CD8-positive, alpha-beta memory T cell (primary cell): ENCODE measurements at regions not wholly inside any gene's neighbourhood (a gene's known extent, or its start where the extent isn't known, plus 50 kb on each side); places are given as distances from the start of the nearest gene placed in this dataset.

Experiments used
- CTCF ChIA-PET: fragments of 350-600 bp; sonication (Branson Sonifier 250); formaldehyde crosslinking; loops from one replicate; lab custom pipeline; 2021; ENCODE audit warnings: antibody characterized with exemption; lab: Charles Lee
- POLR2A ChIA-PET: fragments of 350-600 bp; sonication (Branson Sonifier 250); formaldehyde crosslinking; loops from one replicate; lab custom pipeline; 2021; ENCODE audit warnings: antibody characterized with exemption; lab: Charles Lee
- DNase-seq, 5 donors: peaks; one replicate each; pipeline versions ENCODE4 v3.0.0 to v3.0.0-alpha.2; 2020 to 2022; ENCODE audit warnings: mixed read lengths in 1 of 5
- H3K27ac ChIP-seq: one replicate; pipeline ENCODE4 v1.7.0; 2013; ENCODE audit warnings: low read depth, mild to moderate bottlenecking, low read length, moderate library complexity
- H3K27me3 ChIP-seq: 2 replicates; pipeline ENCODE4 v1.7.0; 2013; ENCODE audit warnings: low read length, mild to moderate bottlenecking; ENCODE audit not compliant: insufficient read depth, poor library complexity, severe bottlenecking
- H3K36me3 ChIP-seq: 2 replicates; pipeline ENCODE4 v1.7.0; 2013; ENCODE audit warnings: mild to moderate bottlenecking, low read length, moderate library complexity; ENCODE audit not compliant: insufficient read depth
- H3K4me1 ChIP-seq: 2 replicates; pipeline ENCODE4 v1.7.0; 2013; ENCODE audit warnings: mild to moderate bottlenecking, low read length, moderate library complexity; ENCODE audit not compliant: insufficient read depth
- H3K4me3 ChIP-seq: 2 replicates; pipeline ENCODE4 v1.7.0; 2013; ENCODE audit warnings: mild to moderate bottlenecking, low read length
- H3K9me3 ChIP-seq: 2 replicates; pipeline ENCODE4 v1.7.0; 2013; ENCODE audit warnings: mild to moderate bottlenecking, low read length
- H3K27ac Mint-ChIP-seq, 8 donors: one replicate each; pipeline ENCODE4 v1.8.0; 2020 to 2021; ENCODE audit warnings: mixed read lengths in 8 of 8, mild to moderate bottlenecking in 6 of 8, inconsistent platforms in 3 of 8, moderate library complexity in 3 of 8
- H3K27me3 Mint-ChIP-seq, 2 donors: one replicate each; pipeline ENCODE4 v1.8.0; 2020 to 2021; ENCODE audit warnings: mixed read lengths in 2 of 2, mild to moderate bottlenecking in 1 of 2, moderate library complexity in 1 of 2
- H3K36me3 Mint-ChIP-seq, 3 donors: one replicate each; pipeline ENCODE4 v1.8.0; 2020 to 2021; ENCODE audit warnings: mixed read lengths in 3 of 3, inconsistent platforms in 1 of 3, mild to moderate bottlenecking in 1 of 3
- H3K4me1 Mint-ChIP-seq, 3 donors: one replicate each; pipeline ENCODE4 v1.8.0; 2020 to 2021; ENCODE audit warnings: mixed read lengths in 3 of 3, inconsistent platforms in 1 of 3, mild to moderate bottlenecking in 1 of 3
- H3K4me3 Mint-ChIP-seq, 7 donors: one replicate each; pipeline ENCODE4 v1.8.0; 2020 to 2021; ENCODE audit warnings: mixed read lengths in 7 of 7, mild to moderate bottlenecking in 6 of 7, moderate library complexity in 4 of 7, inconsistent platforms in 2 of 7
- H3K9me3 Mint-ChIP-seq, 5 donors: one replicate each; pipeline ENCODE4 v1.8.0; 2020 to 2022; ENCODE audit warnings: mixed read lengths in 5 of 5, mild to moderate bottlenecking in 3 of 5, moderate library complexity in 2 of 5, inconsistent platforms in 1 of 5

GRCh38 chr4:85106166-85106565, 139.7 kb upstream of the WDFY3 start:
- CTCF ChIA-PET = no interaction called here

GRCh38 chr4:85106805-85107336, 140.4 kb upstream of the WDFY3 start:
- Histone ChIP-seq H3K27me3 (no peaks in the 10 kb centered on the region), H3K4me1 (no peaks in the 10 kb centered on the region), H3K36me3 (no peaks in the 10 kb centered on the region), H3K27ac (no peak overlapping the region), H3K4me3 (no peak overlapping the region), H3K9me3 (no peaks in the 10 kb centered on the region)
- no peaks in the 10 kb centered on the region for H3K36me3 Mint-ChIP-seq
- peaks cover 0 to 7% (median 0%) of the 10 kb centered on the region in 5 donors for H3K9me3 Mint-ChIP-seq
- no peak for DNase-seq
- CTCF ChIA-PET = no interaction called here
- no peaks in the 10 kb centered on the region for H3K4me1 Mint-ChIP-seq
- H3K4me3 Mint-ChIP-seq = no peak overlapping the region
- no peaks in the 10 kb centered on the region for H3K27me3 Mint-ChIP-seq
- POLR2A ChIA-PET = interaction anchor here (0.6 kb wide), 1 partner anchor 1116 kb away, joined by 3 read pairs; no protein-coding TSS in a partner anchor
- H3K27ac Mint-ChIP-seq = no peak overlapping the region

More at GRCh38 chr4:85106166-85106565, 139.7 kb upstream of the WDFY3 start:
- DNase-seq = no peak
- POLR2A ChIA-PET = interaction anchor here (0.6 kb wide), 1 partner anchor 1116 kb away, joined by 3 read pairs; no protein-coding TSS in a partner anchor
- Histone ChIP-seq H3K27me3 (no peaks in the 10 kb centered on the region), H3K4me3 (no peak overlapping the region), H3K4me1 (no peaks in the 10 kb centered on the region), H3K36me3 (no peaks in the 10 kb centered on the region), H3K9me3 (no peaks in the 10 kb centered on the region), H3K27ac (no peak overlapping the region)
- H3K4me3 Mint-ChIP-seq = no peak overlapping the region
- H3K27ac Mint-ChIP-seq = no peak overlapping the region
- H3K27me3 Mint-ChIP-seq = no peaks in the 10 kb centered on the region
- H3K36me3 Mint-ChIP-seq = no peaks in the 10 kb centered on the region
- peaks cover 0 to 8% (median 0%) of the 10 kb centered on the region in 5 donors for H3K9me3 Mint-ChIP-seq
- H3K4me1 Mint-ChIP-seq = no peaks in the 10 kb centered on the region

- no peak for DNase-seq
- no peaks in the 10 kb centered on the region for H3K4me1 ChIP-seq
- no peaks in the 10 kb centered on the region for H3K4me1 Mint-ChIP-seq
- H3K27ac ChIP-seq = no peak overlapping the region
- peaks cover 0 to 7% (median 0%) of the 10 kb centered on the region in 5 donors for H3K9me3 Mint-ChIP-seq
- H3K4me3 Mint-ChIP-seq = no peak overlapping the region
- H3K27me3 ChIP-seq = no peaks in the 10 kb centered on the region
- CTCF ChIA-PET = no interaction called here
- no peaks in the 10 kb centered on the region for H3K27me3 Mint-ChIP-seq
- H3K4me3 ChIP-seq = no peak overlapping the region
- POLR2A ChIA-PET = no interaction called here
- no peak overlapping the region for H3K27ac Mint-ChIP-seq
- no peaks in the 10 kb centered on the region for H3K36me3 Mint-ChIP-seq
- H3K9me3 ChIP-seq = no peaks in the 10 kb centered on the region
- no peaks in the 10 kb centered on the region for H3K36me3 ChIP-seq
These were observed 141.1 kb upstream of the WDFY3 start for GRCh38 chr4:85107553-85107952.

GRCh38 chr4:85113706-85114105, 147.2 kb upstream of the WDFY3 start:
- CTCF ChIA-PET = no interaction called here
- H3K4me1 Mint-ChIP-seq = no peaks in the 10 kb centered on the region
- Histone ChIP-seq H3K4me3 (no peak overlapping the region), H3K27me3 (no peaks in the 10 kb centered on the region), H3K27ac (no peak overlapping the region), H3K4me1 (no peaks in the 10 kb centered on the region), H3K36me3 (no peaks in the 10 kb centered on the region), H3K9me3 (no peaks in the 10 kb centered on the region)
- no peak overlapping the region for H3K27ac Mint-ChIP-seq
- peaks cover 0 to 9% (median 5%) of the 10 kb centered on the region in 5 donors for H3K9me3 Mint-ChIP-seq
- no peak overlapping the region for H3K4me3 Mint-ChIP-seq
- H3K36me3 Mint-ChIP-seq = no peaks in the 10 kb centered on the region
- POLR2A ChIA-PET = no interaction called here
- DNase-seq = no peak
- H3K27me3 Mint-ChIP-seq = no peaks in the 10 kb centered on the region

- Mint-ChIP-seq H3K36me3 (no peaks in the 10 kb centered on the region), H3K9me3 (peaks cover 0 to 9% (median 5%) of the 10 kb centered on the region in 5 donors), H3K4me1 (no peaks in the 10 kb centered on the region), H3K27me3 (no peaks in the 10 kb centered on the region), H3K4me3 (no peak overlapping the region), H3K27ac (no peak overlapping the region)
- POLR2A ChIA-PET = no interaction called here
- H3K27me3 ChIP-seq = no peaks in the 10 kb centered on the region
- H3K36me3 ChIP-seq = no peaks in the 10 kb centered on the region
- CTCF ChIA-PET = no interaction called here
- no peak for DNase-seq
- no peaks in the 10 kb centered on the region for H3K4me1 ChIP-seq
- no peak overlapping the region for H3K27ac ChIP-seq
- no peaks in the 10 kb centered on the region for H3K9me3 ChIP-seq
- H3K4me3 ChIP-seq = no peak overlapping the region
These were observed 148.0 kb upstream of the WDFY3 start for GRCh38 chr4:85114526-85114925.

GRCh38 chr4:85116008-85116407, 149.5 kb upstream of the WDFY3 start:
- no peaks in the 10 kb centered on the region for H3K36me3 ChIP-seq
- H3K4me1 ChIP-seq = no peaks in the 10 kb centered on the region
- H3K4me3 ChIP-seq = no peak overlapping the region
- H3K36me3 Mint-ChIP-seq = no peaks in the 10 kb centered on the region
- H3K27ac Mint-ChIP-seq = no peak overlapping the region
- DNase-seq = no peak
- no peak overlapping the region for H3K27ac ChIP-seq
- no peak overlapping the region for H3K4me3 Mint-ChIP-seq
- no peaks in the 10 kb centered on the region for H3K9me3 ChIP-seq
- no peaks in the 10 kb centered on the region for H3K4me1 Mint-ChIP-seq
- ChIA-PET CTCF (no interaction called here), POLR2A (no interaction called here)
- peaks cover 0 to 9% (median 4%) of the 10 kb centered on the region in 5 donors for H3K9me3 Mint-ChIP-seq
- H3K27me3 ChIP-seq = no peaks in the 10 kb centered on the region
- H3K27me3 Mint-ChIP-seq = no peaks in the 10 kb centered on the region

GRCh38 chr4:85125688-85126087, 159.2 kb upstream of the WDFY3 start:
- Histone ChIP-seq H3K4me3 (no peak overlapping the region), H3K9me3 (no peaks in the 10 kb centered on the region), H3K36me3 (no peaks in the 10 kb centered on the region), H3K27ac (no peak overlapping the region), H3K27me3 (no peaks in the 10 kb centered on the region), H3K4me1 (no peaks in the 10 kb centered on the region)
- Mint-ChIP-seq H3K36me3 (no peaks in the 10 kb centered on the region), H3K27ac (no peak overlapping the region), H3K4me1 (no peaks in the 10 kb centered on the region), H3K4me3 (no peak overlapping the region), H3K9me3 (peaks cover 0 to 14% (median 0%) of the 10 kb centered on the region in 5 donors), H3K27me3 (no peaks in the 10 kb centered on the region)
- DNase-seq = no peak
- CTCF ChIA-PET = no interaction called here
- POLR2A ChIA-PET = no interaction called here

- Mint-ChIP-seq H3K27ac (no peak overlapping the region), H3K36me3 (no peaks in the 10 kb centered on the region), H3K4me1 (no peaks in the 10 kb centered on the region), H3K4me3 (no peak overlapping the region), H3K27me3 (no peaks in the 10 kb centered on the region), H3K9me3 (peaks cover 0 to 19% (median 5%) of the 10 kb centered on the region in 5 donors)
- no peak for DNase-seq
- no peaks in the 10 kb centered on the region for H3K4me1 ChIP-seq
- no peaks in the 10 kb centered on the region for H3K27me3 ChIP-seq
- H3K27ac ChIP-seq = no peak overlapping the region
- no peaks in the 10 kb centered on the region for H3K36me3 ChIP-seq
- POLR2A ChIA-PET = no interaction called here
- no peak overlapping the region for H3K4me3 ChIP-seq
- H3K9me3 ChIP-seq = no peaks in the 10 kb centered on the region
- CTCF ChIA-PET = no interaction called here
These were observed 160.6 kb upstream of the WDFY3 start for GRCh38 chr4:85126991-85127591.
